ENCODE measurements at regions not wholly inside any gene's neighbourhood (a gene's known extent, or its start where the extent isn't known, plus 50 kb on each side); places are given as distances from the start of the nearest gene placed in this dataset.
"Not testable (repeated sequence)": the region's sequence is repeated elsewhere in the genome, so short reads cannot be mapped to it uniquely, and the experiment has no call there.

DNA sequence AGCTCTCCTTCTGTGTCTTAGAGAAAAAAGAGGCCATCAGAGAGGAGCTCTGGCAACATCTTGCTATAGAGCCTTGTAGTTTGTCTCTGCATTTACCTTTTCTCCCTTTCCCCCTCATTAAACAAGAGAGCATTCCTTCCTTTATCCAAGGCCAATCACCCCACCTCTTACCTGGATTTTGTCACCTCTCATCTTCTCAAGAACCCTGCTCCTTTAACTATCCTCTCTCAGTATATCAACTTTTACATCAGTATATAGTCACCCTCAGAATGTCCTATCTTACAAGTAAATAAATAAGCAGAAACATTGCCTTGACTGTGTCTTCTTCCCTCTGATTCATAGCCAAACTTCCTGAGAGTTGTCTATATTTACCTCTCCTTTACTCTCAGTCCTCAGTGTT lies 105.0 kb upstream of the SLC38A2 start:
- FAIRE-seq: no peak
- no peak for DNase-seq (ENCODE audit: low spot score in 2 of 2)

- DNase-seq (ENCODE audit: low spot score in 2 of 2) (no peak), FAIRE-seq (no peak)
Observed at GRCh38 chr12:46475972-46476645, 103.5 kb upstream of the SLC38A2 start.

- DNase-seq (ENCODE audit: low spot score in 2 of 2); FAIRE-seq: not testable (repeated sequence)
Observed at GRCh38 chr12:46474385-46474784, 101.8 kb upstream of the SLC38A2 start.

DNA sequence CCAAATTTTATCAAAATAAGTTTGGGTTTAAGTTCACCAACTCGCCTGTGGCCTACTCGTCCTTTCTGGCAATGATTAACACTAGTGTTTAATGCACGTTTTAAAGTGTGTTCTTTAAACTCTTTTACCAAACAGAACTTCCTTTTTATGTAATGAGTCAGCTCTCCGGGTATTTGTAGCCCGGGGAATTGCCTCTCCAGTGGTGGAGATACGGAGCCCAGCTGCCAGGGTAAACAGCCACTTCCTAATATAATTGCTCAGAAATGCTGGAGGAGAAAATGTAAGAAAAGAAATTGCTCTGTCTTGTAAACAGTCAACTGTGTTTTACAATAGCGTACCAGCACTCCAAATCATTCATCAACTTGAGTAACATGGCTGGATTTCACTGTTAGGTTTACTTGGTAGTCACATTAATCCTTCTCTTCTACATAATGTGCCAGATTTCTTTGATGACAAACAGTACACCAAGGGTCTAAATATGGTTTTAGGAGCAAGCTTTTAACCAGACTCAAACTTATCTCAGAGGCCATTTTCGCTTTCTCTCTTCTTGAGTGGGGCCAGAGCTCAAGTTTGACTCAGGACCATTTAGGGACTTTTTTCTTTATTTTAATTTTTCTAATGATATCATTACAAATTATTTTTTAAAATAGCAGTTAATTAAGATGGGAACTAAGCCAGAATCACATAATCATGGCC lies 101.2 kb upstream of the SLC38A2 start:
- no peak for FAIRE-seq
- peak in 1 of 2 donors; percentile 17 for DNase-seq (ENCODE audit: low spot score in 2 of 2)

- DNase-seq (ENCODE audit: low spot score in 2 of 2) (no peak), FAIRE-seq (no peak)
Observed at GRCh38 chr12:46472893-46473633, 100.5 kb upstream of the SLC38A2 start.

GRCh38 chr12:46472144-46472705 lies 99.7 kb upstream of the SLC38A2 start:
- FAIRE-seq (no peak), DNase-seq (ENCODE audit: low spot score in 2 of 2) (no peak)

DNA sequence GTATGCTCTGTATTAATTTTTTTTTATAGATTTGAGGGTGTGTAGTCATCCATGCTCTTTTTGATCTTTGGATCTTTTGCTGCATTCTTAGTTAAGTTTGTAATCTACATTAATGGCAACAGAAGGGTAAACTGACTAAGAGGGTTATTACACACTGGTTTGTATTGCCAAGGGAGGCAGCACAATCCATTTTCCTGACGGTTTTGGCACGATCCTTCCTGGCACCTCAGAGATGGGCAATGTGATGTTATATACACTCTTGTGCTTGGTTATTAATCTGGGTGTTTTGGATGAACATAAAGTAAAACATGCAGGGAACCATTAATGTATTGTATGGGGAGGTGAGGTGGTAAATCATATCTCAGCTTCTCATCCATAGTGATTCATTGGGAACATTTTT lies 98.8 kb upstream of the SLC38A2 start:
- DNase-seq (ENCODE audit: low spot score in 2 of 2): no peak
- no peak for FAIRE-seq

- DNase-seq (ENCODE audit: low spot score in 2 of 2): no peak
- FAIRE-seq: no peak
Observed at GRCh38 chr12:46470975-46471374, 98.4 kb upstream of the SLC38A2 start.

DNA sequence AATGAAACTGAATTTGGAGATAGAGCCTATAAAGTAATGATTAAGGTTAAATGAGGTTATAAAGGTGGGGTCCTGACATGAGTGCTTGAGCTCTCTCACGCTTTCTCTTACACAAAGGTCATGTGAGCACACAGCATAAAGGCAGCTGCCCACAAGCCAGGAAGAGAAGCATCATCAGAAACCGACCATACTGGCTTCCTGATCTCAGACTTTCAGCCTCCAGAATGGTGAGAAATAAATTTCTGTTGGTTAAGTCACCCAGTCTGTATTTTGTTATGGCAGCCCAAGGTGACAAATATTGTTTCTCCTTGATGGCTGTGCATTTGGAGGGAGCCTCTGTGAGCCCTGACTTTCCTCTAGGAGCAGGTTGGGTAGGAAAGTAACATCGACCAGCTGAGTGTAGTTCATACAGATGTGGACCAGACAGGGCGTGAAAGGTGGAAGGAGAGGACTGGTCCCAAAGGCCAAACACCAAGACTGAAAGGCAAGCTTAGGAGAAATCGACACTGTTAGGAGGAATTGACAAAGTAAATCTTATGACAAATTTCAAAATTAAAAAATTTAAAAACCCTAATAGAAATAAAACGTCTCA lies 97.6 kb upstream of the SLC38A2 start:
- DNase-seq (ENCODE audit: low spot score in 2 of 2) (no peak), FAIRE-seq (no peak)

- DNase-seq (ENCODE audit: low spot score in 2 of 2) (no peak), FAIRE-seq (no peak)
Observed at GRCh38 chr12:46468813-46469212, 96.2 kb upstream of the SLC38A2 start.

GRCh38 chr12:46468160-46468559 lies 95.6 kb upstream of the SLC38A2 start:
- DNase-seq (ENCODE audit: low spot score in 2 of 2) (no peak), FAIRE-seq (no peak)

- no peak for DNase-seq (ENCODE audit: low spot score in 2 of 2)
- no peak for FAIRE-seq
Observed at GRCh38 chr12:46465307-46465706, 92.7 kb upstream of the SLC38A2 start.

- DNase-seq (ENCODE audit: low spot score in 2 of 2) (no peak), FAIRE-seq (no peak)
Observed at GRCh38 chr12:46464863-46465262, 92.3 kb upstream of the SLC38A2 start.

- FAIRE-seq (no peak), DNase-seq (ENCODE audit: low spot score in 2 of 2) (no peak)
Observed at GRCh38 chr12:46462641-46463355, 90.2 kb upstream of the SLC38A2 start.

GRCh38 chr12:46461907-46462640 lies 89.5 kb upstream of the SLC38A2 start:
- no peak for DNase-seq (ENCODE audit: low spot score in 2 of 2)

GRCh38 chr12:46461459-46461858 lies 88.9 kb upstream of the SLC38A2 start:
- FAIRE-seq: no peak
- DNase-seq (ENCODE audit: low spot score in 2 of 2): no peak

More at GRCh38 chr12:46461907-46462640, 89.5 kb upstream of the SLC38A2 start:
- FAIRE-seq: no peak

- DNase-seq (ENCODE audit: low spot score in 2 of 2) (no peak), FAIRE-seq (no peak)
Observed at GRCh38 chr12:46460682-46461210, 88.2 kb upstream of the SLC38A2 start.

DNA sequence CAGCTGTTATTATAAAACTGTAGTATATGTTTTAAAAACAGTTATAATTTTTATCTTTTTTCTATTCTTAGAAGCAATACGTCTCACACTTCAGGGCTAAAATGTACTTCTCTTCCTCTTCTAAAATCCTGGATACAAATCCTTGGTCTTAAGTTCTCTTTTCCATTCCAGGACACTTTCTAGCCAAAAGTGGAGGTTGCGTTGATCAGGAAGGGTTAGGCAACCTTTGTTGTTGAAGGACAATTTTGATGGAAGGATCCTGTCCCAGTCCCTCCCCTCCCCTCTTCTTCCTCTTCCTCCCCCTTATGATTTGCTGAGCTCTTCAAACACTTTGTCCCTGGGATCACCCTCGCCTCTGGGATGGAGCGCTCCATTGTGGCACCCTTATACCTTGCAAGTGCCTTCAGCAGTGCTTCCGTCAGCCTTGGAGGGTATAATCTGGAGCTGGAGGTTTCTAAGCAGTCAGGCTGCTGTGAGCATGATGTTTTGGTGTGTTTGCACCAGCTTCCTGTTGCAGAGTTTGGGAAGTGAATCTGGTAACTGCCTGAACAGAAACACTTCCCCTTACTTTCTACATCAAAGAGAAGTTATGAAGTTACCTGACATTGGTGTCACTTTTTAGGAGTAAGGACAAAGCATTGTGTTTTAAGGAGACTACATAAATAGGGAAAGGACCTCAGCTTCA lies 87.4 kb upstream of the SLC38A2 start:
- DNase-seq (ENCODE audit: low spot score in 2 of 2): no peak
- FAIRE-seq: no peak

DNA sequence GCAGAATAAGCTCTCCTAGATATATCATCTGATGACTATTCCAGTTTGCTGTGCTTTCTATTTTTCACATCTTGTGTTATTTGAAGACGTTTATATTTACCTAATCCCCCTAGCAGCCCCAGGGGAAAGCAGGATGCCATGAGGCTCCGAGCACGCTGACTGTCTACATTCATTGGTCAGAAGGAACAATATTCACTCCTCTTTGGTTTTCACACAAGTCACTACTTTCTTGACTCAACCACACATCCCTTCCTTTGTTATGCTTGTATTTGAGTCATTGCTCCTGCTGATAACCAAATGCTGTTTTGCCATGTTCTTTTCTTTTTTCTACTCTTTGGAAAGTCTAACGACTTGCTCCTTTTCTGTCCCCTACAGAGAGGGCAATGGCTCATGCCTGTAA lies 86.5 kb upstream of the SLC38A2 start:
- FAIRE-seq (no peak), DNase-seq (ENCODE audit: low spot score in 2 of 2) (no peak)
